ENCODE measurements at regions not wholly inside any gene's neighbourhood (a gene's known extent, or its start where the extent isn't known, plus 50 kb on each side); places are given as distances from the start of the nearest gene placed in this dataset.

GRCh38 chr10:8400151-8400550 is 345.7 kb downstream of the GATA3 start:
- no peak for TF ChIP-seq CTCF (IDR thresholded peaks at IDR 0.05)
- peaks cover 30% of the 10 kb centered on the region for H3K27me3 Mint-ChIP-seq (ENCODE audit: low read depth, poor library complexity)

DNA sequence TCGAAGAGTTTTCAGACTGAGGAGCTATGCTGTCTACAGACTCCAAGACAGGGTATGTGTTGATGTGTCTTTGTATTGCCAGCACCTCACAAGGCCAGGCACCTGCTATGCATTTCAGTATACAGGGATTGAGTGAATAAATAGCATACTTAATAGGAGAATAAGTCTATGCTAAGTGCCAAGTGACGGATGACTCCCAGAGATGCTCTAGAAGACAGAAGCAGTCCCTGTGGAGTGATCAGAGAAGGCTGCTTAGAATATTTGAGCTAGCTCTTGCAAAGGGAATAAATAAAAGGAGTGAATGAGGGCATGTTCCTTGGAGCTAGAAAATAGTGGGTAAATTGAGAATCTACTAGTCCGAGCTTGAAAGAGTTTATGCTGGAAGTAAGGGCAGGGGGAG is 346.4 kb downstream of the GATA3 start:
- H3K27me3 Mint-ChIP-seq (ENCODE audit: low read depth, poor library complexity), result peaks cover 32% of the 10 kb centered on the region
- no peak for DNase-seq
- H3K36me3 Mint-ChIP-seq (ENCODE audit: low read depth), result no peaks in the 10 kb centered on the region
- H3K27ac Mint-ChIP-seq, result no peak overlapping the region
- H3K4me3 Mint-ChIP-seq, result no peak overlapping the region
- TF ChIP-seq CTCF (IDR thresholded peaks at IDR 0.05), result no peak
- H3K4me1 Mint-ChIP-seq, result peaks cover 35% of the 10 kb centered on the region
- H3K9me3 Mint-ChIP-seq, result no peaks in the 10 kb centered on the region

More at GRCh38 chr10:8400151-8400550, 345.7 kb downstream of the GATA3 start:
- peaks cover 35% of the 10 kb centered on the region for H3K4me1 Mint-ChIP-seq
- no peak overlapping the region for H3K4me3 Mint-ChIP-seq
- no peaks in the 10 kb centered on the region for H3K9me3 Mint-ChIP-seq
- no peak for DNase-seq
- H3K27ac Mint-ChIP-seq, result no peak overlapping the region
- H3K36me3 Mint-ChIP-seq (ENCODE audit: low read depth), result no peaks in the 10 kb centered on the region

DNA sequence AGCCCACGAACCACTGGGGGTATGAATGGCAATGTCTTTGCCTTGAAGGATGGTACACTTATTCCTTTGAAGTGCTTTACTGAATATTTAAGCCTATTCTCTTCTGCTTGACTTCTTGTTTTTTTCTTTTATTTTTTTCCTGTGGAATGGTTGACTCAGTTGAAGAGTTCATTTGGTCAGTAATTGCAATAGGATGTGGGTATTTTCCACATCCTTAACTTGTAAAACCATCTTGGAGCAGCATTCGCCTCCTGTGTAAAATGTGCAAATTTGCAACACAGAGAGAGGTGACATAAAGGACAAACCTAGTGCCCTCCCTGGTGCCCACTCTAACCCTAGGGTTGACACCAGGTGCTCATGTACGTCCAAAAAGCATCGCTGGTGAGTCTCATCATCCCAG is 347.0 kb downstream of the GATA3 start:
- no peak overlapping the region for H3K27ac Mint-ChIP-seq
- peaks cover 33% of the 10 kb centered on the region for H3K27me3 Mint-ChIP-seq (ENCODE audit: low read depth, poor library complexity)
- TF ChIP-seq CTCF (IDR thresholded peaks at IDR 0.05), result no peak
- H3K36me3 Mint-ChIP-seq (ENCODE audit: low read depth), result no peaks in the 10 kb centered on the region
- H3K9me3 Mint-ChIP-seq, result no peaks in the 10 kb centered on the region
- H3K4me3 Mint-ChIP-seq, result no peak overlapping the region
- no peak for DNase-seq
- H3K4me1 Mint-ChIP-seq, result peaks cover 35% of the 10 kb centered on the region

GRCh38 chr10:8402576-8402975 is 348.1 kb downstream of the GATA3 start:
- Mint-ChIP-seq H3K4me1 (peaks cover 35% of the 10 kb centered on the region), H3K36me3 (ENCODE audit: low read depth) (no peaks in the 10 kb centered on the region), H3K9me3 (no peaks in the 10 kb centered on the region), H3K27ac (no peak overlapping the region), H3K4me3 (no peak overlapping the region), H3K27me3 (ENCODE audit: low read depth, poor library complexity) (peaks cover 37% of the 10 kb centered on the region)
- TF ChIP-seq CTCF (IDR thresholded peaks at IDR 0.05), result no peak
- DNase-seq, result no peak

- TF ChIP-seq CTCF (IDR thresholded peaks at IDR 0.05), result peak; percentile 44
- Mint-ChIP-seq H3K27ac (no peak overlapping the region), H3K4me3 (no peak overlapping the region), H3K4me1 (peaks cover 35% of the 10 kb centered on the region), H3K36me3 (ENCODE audit: low read depth) (no peaks in the 10 kb centered on the region), H3K27me3 (ENCODE audit: low read depth, poor library complexity) (peaks cover 39% of the 10 kb centered on the region), H3K9me3 (no peaks in the 10 kb centered on the region)
- DNase-seq, result peak; percentile 23
These were observed 349.4 kb downstream of the GATA3 start for GRCh38 chr10:8403711-8404371.

GRCh38 chr10:8404721-8405120 is 350.2 kb downstream of the GATA3 start:
- Mint-ChIP-seq H3K36me3 (ENCODE audit: low read depth) (no peaks in the 10 kb centered on the region), H3K9me3 (no peaks in the 10 kb centered on the region), H3K4me1 (peaks cover 35% of the 10 kb centered on the region), H3K27ac (no peak overlapping the region), H3K27me3 (ENCODE audit: low read depth, poor library complexity) (peaks cover 39% of the 10 kb centered on the region), H3K4me3 (no peak overlapping the region)
- no peak for DNase-seq
- no peak for TF ChIP-seq CTCF (IDR thresholded peaks at IDR 0.05)

Measured in nephron progenitor cell (in vitro differentiated cells).